ENCODE measurements at regions not wholly inside any gene's neighbourhood (a gene's known extent, or its start where the extent isn't known, plus 50 kb on each side); places are given as distances from the start of the nearest gene placed in this dataset.

DNA sequence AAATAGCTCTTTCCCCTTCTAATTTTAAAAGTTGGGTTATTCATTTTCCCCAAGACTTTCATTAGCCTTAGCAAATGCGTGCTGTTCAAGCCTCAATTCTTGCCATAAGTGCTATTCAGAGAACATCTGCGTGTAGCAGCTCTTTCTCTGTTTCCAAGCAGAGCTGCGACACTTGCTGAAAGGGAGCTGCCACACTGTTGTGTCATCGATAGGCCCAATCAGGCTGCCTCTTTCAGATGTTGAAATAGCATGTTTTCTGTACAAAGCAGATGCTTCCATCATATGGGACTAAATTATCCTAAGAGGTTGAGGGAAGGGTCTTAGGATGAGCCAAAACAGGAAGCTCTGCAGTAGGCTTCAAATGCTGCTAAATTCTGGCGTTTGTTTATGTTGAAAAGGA lies 220.9 kb upstream of the CDC14C start:
- no peak for DNase-seq (ENCODE audit: low spot score)
- intact Hi-C loops (cut with DNase I) = no loop called here

DNA sequence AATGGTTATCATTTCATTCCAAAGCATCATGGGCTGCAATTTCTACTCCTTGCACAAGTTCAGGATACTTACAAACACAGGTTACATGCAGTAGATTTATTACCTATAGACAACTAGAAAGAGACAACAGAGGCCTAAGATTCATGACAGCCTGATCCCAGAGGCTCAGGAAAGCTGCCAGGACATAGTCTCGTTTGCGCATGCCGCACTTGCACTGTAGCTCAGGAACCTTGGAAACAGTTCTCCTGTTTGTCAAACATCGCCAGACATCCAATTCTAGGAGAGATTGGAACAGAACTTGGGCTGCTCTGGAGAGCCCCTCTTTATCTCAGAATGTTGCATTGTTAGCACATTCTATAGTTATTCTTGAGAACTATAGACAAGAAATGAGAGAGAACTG lies 216.2 kb upstream of the CDC14C start:
- intact Hi-C loops (cut with DNase I) = no loop called here
- DNase-seq (ENCODE audit: low spot score) = no peak

DNA sequence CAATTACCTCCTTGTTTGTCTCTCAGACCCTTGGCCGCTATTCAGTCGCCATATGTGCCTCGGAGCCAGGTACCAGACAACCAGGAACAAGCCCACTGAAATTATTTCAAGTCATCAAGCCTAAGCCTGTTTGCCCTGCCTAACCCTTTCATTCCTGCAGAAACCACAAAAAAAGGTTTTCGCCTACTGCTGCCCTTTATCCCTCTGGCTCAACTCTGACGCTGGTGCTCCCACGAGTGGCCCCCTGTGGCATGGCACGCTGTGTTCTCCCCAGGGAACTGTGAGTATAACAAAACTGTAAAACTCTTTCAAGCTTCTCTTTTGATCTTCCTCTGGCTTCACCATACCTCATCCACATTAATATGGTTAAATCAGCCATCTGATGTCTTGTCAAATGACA lies 215.7 kb upstream of the CDC14C start:
- intact Hi-C loops (cut with DNase I) = no loop called here
- DNase-seq (ENCODE audit: low spot score) = no peak

DNA sequence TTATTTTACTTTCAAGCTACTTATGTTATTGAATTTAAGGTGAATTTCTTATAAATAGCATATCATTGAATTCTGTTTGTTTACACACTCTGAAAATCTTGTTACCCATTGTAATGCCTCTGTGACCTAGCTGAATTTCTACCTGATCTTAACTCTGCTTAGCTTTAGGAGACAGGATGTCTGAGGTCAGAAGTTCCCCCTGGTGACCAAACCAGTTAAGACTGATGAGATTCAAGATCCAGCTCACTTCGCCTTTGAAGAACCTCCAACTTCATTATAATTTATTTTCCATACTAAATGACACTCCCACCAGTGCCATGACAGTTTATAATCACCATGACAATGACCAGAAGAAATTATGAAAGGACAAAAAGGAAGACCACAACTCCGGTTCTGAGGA lies 213.4 kb upstream of the CDC14C start:
- no peak for DNase-seq (ENCODE audit: low spot score)
- intact Hi-C loops (cut with DNase I) = no loop called here

DNA sequence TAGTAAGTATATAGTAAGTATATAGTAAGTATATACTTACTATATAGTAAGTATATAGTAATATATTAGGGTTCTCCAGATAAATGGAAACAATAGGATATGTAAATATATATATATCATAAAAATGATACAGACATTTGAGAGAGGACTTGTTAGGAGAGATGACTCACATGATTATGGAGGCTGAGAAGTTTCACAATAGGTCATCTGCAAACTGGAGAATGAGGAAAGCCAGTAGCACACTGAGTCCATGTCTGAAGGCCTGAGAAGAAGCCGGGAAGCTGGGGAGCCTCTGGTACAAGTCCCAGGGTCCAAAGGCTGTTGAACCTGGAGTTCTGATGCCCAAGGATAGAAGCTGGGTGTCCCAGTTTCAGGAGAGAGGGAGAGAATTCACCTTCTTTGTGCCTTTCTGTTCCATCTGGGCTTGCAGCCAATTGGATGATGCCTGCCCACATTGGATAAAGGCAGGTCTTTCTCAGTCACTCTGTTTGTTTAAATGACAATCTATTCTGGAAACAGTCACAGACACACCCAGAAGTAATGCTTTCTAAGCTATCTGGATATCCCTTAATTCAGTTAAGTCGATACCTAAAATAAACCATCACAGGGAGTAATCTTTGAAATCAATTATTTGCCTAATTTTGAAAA lies 205.5 kb upstream of the CDC14C start:
- intact Hi-C loops (cut with DNase I) = no loop called here
- DNase-seq (ENCODE audit: low spot score) = no peak

DNA sequence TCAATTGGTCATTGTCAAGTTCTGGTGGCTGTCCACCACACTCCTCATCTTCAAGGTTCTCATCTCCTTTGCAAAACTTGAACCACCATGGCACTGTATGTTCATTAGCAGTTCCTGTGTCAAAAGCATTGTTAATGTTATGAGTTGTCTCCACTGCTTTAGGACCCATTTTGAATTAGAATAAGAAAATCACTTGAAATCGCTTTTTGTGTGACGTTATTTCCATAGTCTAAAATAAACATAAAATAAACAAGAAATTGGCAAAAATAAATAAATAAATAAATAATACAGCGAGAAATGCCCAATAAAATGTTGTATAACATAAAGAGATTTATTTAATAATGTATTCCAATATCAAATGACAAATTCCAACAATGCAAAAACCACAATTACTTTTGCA lies 195.5 kb upstream of the CDC14C start:
- DNase-seq (ENCODE audit: low spot score) = no peak
- intact Hi-C loops (cut with DNase I) = no loop called here

DNA sequence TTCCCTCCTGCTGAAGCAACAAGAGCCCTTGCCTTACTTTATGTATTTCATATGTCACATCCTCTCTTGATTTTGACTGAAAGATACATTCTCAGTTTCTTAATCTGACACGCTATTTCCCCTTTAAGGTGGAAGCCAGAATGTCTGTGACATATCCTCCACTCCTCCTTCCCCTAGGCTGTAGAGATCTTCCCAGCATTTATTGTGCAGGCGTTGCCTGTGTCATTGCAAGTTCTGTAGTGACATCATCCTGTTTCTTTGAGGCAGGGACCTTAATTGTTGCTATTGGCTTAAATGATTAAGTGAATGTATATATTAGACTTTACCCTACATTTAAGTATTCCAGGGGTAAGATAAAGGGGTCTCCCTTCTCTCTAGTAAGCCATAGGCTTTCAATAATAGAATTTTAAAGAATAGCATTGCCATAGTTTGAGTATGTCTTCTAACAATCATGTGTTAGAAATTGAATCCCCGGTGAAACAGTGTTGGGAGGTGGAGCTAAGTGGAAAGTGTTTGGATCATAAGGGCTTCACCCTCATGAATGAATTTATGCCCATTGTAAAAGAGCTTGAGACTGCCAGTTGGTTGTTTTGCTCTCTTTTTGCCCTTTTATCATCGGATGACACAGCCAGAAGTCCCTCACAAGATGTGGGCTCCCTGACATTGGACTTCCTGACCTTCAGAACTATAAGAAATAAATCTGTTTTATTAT lies 189.5 kb upstream of the CDC14C start:
- no peak for DNase-seq (ENCODE audit: low spot score)
- intact Hi-C loops (cut with DNase I) = no loop called here

DNA sequence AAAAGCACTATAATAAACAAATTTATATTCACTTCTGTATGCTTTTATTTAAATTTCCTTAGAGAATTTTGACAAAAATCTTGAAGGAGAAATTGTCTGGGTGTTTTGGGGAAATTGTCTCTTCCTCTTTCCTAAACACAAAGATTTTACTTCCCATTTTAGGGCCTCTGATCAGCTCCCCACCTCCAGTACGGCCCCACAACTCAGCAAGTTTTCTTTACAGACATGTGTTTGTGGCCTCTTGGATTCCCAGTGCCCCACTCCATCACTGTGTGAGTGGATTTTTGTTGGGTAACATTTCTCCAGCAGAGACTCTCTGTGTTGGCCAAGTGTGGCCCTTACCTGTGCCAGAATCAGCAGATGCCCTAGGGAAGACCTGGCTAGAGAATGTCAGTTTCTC lies 182.8 kb upstream of the CDC14C start:
- DNase-seq (ENCODE audit: low spot score) = no peak
- intact Hi-C loops (cut with DNase I) = no loop called here

DNA sequence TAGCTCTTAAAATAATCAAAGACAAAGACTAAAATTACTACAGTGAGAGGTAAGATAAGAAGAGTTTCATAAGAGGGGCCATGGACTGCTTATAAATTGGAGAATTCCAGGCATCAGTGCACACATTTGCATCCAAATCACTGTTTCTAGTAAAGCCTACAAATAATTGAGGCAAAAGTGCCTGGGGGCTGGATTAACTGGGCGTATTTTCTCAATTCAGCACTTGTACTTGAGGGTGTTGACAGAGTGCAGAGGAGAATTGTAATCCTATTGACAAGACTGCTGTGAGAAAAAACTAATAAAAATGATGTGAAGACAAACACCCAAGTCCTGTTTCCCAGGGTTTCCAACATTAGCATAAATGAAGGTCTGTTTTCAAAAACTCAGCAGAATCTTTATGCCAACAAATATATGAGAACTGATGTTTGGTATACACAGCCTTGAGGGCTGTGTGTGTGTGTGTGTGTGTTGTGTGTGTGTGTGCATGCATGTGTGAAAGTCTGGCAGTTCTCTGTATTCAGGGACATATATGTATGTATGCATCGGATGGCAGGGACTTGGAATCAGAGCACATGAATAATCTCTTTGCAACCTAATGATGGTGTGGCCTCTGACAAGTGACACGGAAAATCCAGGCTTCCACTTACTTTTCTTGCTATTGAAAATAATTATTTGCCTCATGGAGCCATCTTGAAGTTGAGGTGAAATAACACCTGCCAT lies 182.1 kb upstream of the CDC14C start:
- intact Hi-C loops (cut with DNase I) = no loop called here
- no peak for DNase-seq (ENCODE audit: low spot score)

DNA sequence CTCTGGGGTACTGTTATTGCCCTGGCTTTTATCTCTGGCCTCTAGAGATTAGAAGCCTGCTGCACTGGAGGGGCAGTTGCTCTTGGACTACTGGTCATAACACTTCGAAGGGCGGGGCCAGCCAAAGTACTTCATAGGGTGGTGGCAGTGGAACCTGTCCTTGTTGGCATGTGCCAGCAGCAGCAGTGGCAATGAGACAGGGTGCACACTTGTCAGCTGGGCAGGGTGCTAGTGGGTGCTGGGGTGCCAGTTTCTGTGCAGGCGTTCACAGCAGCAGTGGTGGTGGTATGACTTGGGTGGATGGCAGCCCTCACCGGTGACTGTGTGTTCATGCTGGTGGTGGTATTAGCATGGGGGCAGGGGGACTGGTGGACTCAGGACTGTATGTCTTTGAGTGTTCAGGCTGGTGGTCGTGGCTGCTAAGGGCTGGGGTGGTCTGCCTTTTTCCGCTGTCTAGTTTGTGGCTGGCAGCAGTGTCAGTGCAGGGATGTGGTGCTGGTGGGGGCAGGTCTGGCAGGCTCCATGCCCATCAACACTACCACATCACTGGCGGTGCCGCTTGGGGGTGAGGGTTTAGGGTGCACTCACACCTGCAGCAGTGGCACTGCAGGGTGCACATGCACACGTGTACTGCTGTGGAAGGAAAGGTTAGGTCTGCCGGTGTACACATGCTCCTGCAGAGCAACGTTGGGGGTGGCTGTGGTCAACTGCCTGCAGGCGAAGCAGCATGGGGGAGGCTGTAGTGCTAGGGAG lies 176.1 kb upstream of the CDC14C start:
- DNase-seq (ENCODE audit: low spot score) = no peak
- intact Hi-C loops (cut with DNase I) = no loop called here

DNA sequence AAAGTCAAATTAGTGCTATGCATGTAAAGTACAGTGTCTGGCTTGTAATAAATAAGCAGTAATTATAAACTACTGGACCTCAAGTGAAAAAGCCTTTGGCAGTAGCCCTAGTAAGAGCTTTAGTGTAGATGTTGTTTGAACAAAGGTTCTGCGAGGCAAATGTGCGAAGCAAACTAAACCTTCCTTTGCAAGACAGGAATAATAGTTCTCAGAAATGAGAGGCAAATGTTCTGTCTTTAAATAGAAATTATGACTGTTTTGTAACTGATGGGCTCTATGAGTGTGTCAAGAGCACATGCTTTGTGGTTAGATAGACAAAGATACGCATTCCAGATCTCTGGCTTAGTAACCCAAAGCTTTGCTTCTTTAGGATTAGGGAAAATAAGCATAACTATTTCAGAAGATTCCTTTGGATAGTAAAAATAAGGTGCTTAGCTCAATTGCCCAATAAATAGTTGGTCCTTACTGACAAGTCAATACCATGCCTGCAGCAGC lies 169.2 kb upstream of the CDC14C start:
- no peak for DNase-seq (ENCODE audit: low spot score)
- intact Hi-C loops (cut with DNase I) = no loop called here

DNA sequence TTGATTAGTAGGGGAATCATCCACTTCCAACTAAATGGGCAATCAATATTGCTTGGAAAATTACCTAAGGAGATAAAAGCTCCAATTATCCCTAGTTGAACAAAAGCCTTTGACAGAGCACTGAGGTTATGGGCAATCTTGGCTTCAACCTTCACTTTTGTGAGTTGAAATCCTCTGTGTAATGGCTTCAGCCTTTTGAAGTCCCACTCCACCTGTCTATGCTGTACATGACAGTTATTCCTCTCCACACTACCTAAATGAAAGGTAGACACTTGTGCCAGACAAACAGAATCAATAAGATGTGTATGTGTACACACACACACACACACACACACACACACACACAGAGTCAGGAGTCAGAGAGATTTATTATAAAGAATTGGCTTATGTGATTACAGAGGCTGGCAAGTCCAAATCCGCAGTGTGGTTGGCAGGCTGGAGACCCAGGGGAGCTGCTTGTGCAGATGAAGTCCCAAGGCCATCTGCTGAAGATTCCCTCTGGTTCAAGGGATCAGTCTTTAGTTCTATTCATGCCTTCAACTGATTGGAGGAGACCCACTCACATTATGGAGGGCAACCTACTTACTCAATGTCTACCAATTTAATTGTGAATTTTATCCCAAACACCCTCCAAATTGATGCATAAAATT lies 164.8 kb upstream of the CDC14C start:
- intact Hi-C loops (cut with DNase I) = no loop called here

DNA sequence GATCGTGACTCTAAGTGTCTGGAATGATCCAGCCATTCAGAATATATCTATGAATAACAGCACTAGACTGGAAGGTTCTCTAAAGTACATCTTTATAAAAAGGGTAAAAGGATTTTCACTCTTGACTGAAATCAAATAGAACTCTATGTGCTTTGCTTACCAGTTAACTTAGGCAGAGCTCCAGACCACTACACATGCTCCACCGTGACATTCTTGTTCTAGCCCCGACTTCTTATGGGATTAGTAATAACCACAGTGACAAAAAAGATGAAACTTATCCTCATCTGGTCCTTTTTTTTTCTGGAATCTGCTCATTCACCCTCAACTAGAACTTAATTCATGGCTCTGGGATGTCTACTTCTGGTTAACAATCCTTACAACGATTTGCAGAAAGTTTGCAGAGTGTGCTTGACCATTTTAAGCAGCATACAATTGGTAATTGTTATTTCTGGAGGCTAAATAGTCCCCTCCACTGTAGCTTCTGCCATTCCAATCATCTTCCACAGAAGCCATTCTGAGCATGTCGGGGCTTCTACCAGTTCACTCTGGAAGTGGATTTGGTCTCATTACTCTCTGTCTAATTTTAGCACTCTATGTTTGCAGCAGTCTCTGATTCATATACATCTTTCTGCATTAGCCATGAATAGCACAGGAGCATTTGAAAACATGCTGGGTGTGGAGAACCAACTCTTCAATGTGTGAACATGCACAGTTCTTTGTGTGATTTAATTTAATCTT lies 163.7 kb upstream of the CDC14C start:
- no peak for DNase-seq (ENCODE audit: low spot score)
- intact Hi-C loops (cut with DNase I) = no loop called here

More for the DNA sequence above, 164.8 kb upstream of the CDC14C start:
- no peak for DNase-seq (ENCODE audit: low spot score)

DNA sequence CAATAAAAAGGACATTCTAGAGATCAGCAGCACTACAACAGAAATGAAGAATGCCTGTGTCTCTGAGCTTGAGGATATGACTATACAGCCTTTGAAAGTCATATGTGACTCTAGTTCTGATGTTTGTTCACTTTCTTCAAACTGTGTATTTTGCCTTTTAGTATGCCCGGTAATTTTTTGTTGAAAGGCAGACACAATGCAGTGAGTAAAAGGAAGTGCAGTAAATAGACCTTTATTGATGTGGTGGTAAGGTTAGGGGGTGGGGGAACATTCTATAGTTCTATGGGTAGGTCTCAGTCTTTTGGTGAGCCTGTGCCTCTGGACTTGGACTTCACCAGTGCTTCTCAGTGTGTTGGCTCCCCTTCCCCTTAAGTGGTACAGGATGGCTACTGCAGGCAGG lies 143.5 kb upstream of the CDC14C start:
- intact Hi-C loops (cut with DNase I) = no loop called here
- DNase-seq (ENCODE audit: low spot score) = no peak

DNA sequence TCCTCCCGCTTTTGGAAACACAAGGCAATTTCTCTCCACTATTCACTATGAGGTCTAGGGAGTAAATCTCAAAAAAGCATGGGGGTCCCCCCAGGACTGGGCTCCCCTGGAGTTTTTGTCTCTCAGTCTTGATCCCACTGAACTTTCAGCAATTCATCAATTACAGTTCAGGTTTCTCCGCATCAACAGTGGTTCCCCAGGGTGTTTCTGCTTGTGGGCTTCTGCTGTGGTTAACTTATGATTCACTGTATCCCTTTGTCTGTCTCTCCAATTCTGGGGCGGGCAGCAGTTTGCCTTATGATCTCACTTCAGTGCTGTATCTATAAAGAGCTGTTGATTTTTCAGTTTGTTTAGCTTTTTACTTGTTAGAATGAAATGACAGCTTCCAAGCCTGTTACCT lies 142.6 kb upstream of the CDC14C start:
- no peak for DNase-seq (ENCODE audit: low spot score)
- intact Hi-C loops (cut with DNase I) = no loop called here

DNA sequence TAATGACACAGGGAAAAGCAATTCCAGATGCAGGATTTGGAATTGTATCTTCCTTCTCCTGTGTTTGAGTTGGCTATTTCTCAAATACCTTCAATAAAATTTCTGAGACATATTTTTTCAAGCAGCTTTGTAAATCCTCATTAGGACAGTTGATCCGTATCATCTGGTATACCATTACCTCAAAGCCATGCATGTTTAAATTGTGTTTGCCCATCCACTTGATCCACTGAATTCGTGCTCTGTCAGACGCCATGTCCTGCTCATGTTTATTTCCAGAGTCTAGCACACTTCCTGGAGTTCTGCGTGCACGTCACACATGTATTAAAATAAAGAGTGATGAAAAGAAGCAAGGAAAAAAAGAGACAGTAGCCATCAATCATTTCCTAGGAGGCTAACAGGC lies 141.8 kb upstream of the CDC14C start:
- intact Hi-C loops (cut with DNase I) = no loop called here
- no peak for DNase-seq (ENCODE audit: low spot score)

DNA sequence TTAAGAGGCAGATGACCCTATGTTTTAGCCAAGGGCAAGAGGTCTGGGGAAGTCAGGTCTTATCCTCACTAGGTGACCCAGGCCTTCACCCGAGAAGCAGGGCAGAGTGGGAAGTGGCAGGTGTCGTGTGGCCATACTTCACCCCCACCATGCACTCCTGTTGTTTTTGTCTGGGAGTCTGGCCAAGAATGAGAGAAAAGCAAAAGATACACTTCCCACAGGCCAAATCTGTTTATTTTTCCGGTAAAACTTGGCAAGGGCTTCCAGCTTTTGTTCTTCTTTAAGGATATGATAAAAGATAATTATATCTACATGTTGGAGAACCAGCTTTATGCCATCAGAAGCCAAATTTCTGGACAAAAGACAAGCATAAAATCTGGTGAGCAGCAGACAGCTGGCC lies 137.4 kb upstream of the CDC14C start:
- intact Hi-C loops (cut with DNase I) = no loop called here

DNA sequence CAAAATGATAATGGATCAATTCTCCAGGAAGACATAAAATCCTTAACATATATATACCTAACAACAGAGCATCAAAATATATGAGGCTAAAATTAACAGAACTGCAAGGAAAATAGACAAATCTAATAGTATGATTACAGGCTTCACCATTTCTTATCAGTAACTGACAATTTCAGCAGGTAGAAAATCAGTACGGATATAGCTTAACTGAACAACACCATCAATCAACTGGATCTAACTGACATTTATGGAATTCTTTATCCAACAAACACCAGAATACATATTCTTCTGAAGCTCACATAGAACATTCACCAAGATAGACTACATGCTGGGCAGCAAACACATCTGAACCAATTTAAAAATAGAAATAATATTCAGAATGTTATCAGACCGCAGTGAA lies 121.1 kb upstream of the CDC14C start:
- intact Hi-C loops (cut with DNase I) = no loop called here
- no peak for DNase-seq (ENCODE audit: low spot score)

More for the DNA sequence above, 137.4 kb upstream of the CDC14C start:
- no peak for DNase-seq (ENCODE audit: low spot score)

DNA sequence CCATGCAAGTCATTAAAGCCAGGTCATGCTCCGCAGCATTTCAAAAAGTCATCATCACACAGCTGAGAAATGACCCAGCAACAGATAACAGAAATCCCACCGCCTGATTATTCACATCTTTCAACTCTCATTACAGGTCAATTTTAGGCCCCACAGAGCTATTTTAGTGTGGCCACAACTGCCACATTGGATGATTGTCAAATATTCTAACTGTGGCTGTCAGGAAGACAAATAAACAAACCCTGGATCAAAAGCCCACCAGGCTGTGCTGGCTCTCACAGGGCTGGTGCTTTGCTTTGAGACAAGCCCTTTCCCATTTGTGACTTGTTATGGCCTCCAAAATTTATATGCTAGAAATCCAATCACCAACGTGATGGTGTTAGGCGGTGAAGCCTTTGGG lies 117.6 kb upstream of the CDC14C start:
- DNase-seq (ENCODE audit: low spot score) = no peak
- intact Hi-C loops (cut with DNase I) = no loop called here

All from cardiac septum (tissue), 1 donor.